Kidney epithelial cell (primary cell): ENCODE measurements at regions not wholly inside any gene's neighbourhood (a gene's known extent, or its start where the extent isn't known, plus 50 kb on each side); places are given as distances from the start of the nearest gene placed in this dataset.

Source experiments
- DNase-seq: peaks from one replicate; pipeline ENCODE4 v3.0.0-alpha.2; 2010; ENCODE audit warnings: low read depth
- H3K27me3 ChIP-seq: 2 replicates; pipeline ENCODE4 v1.6.0; 2011; ENCODE audit warnings: low read length; ENCODE audit not compliant: control insufficient read depth, insufficient read depth
- H3K36me3 ChIP-seq: 2 replicates; pipeline ENCODE4 v1.5.1; 2011; ENCODE audit warnings: low read length; ENCODE audit not compliant: control insufficient read depth, insufficient read depth
- H3K4me3 ChIP-seq: 2 replicates; pipeline ENCODE4 v1.5.1; 2011; ENCODE audit warnings: low read depth, mild to moderate bottlenecking, control low read depth, low read length
- TF ChIP-seq, protein P1 (sequence below): IDR thresholded peaks from 2 replicates; pipeline ENCODE4 v1.5.1; 2011; ENCODE audit warnings: mild to moderate bottlenecking, moderate library complexity, low read length, control low read depth, inconsistent platforms; ENCODE audit not compliant: insufficient read depth, poor library complexity, severe bottlenecking

DNA sequence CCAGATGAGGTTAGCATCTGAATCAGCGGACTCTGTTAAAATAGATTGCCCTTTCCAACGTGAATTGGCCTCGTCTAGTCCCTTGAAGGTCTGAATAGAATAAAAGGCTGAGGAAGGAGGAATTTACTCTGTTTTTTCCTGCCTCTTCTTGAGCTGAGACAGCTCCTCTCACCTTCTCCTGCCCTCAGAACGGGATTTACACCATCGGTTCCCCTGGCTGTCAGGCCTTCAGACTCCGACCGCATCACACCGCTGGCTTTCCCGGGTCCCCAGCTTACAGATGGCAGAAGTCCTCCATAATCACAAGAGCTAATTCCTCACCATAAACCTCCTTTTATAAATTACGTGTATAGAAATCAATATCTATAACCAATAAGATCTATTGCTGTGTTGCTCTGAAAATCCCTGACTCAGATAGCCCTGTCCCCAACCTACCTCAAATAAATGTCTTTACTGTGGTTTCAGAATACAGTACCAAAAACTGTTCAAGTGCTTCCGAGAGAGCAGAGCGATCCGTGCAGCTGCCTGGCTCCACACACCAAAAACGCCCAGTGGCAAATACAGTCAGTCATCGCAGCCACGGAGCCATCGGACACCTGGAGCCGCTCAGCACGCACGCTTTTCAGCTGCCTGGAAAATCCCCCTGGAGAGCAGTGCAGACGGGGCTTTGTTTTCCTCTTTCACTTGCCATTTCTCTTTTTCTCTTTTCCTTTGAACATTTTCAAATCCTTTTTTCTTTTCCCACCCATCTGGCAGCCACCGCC, 196.9 kb downstream of the NRP2 start:
- H3K36me3 ChIP-seq, result no peaks in the 10 kb centered on the region
- no peaks in the 10 kb centered on the region for H3K27me3 ChIP-seq
- DNase-seq, result no peak
- no peak overlapping the region for H3K4me3 ChIP-seq
- TF ChIP-seq, protein P1, sequence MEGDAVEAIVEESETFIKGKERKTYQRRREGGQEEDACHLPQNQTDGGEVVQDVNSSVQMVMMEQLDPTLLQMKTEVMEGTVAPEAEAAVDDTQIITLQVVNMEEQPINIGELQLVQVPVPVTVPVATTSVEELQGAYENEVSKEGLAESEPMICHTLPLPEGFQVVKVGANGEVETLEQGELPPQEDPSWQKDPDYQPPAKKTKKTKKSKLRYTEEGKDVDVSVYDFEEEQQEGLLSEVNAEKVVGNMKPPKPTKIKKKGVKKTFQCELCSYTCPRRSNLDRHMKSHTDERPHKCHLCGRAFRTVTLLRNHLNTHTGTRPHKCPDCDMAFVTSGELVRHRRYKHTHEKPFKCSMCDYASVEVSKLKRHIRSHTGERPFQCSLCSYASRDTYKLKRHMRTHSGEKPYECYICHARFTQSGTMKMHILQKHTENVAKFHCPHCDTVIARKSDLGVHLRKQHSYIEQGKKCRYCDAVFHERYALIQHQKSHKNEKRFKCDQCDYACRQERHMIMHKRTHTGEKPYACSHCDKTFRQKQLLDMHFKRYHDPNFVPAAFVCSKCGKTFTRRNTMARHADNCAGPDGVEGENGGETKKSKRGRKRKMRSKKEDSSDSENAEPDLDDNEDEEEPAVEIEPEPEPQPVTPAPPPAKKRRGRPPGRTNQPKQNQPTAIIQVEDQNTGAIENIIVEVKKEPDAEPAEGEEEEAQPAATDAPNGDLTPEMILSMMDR, result no peak

DNA sequence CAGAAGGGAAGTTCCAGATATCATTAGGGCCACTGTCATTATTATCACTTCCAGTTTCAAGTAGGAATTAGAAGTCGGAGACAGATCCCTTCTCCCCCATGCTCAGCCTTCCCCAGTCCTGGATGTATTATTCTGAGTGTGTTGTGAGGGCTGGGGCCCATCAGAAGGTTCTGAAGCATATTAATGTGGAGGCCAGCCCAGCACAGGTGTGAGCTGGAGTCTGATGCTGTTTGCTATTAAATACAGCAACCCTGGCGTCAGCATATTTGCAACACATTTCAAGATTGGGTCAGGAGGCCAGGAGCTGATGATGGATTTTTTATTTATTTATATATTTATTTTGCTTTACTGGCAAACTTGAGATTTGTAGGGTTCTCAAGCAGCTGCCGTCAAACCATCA, 195.2 kb downstream of the NRP2 start:
- no peak for DNase-seq
- Histone ChIP-seq H3K36me3 (no peaks in the 10 kb centered on the region), H3K4me3 (no peak overlapping the region), H3K27me3 (no peaks in the 10 kb centered on the region)
- TF ChIP-seq, protein P1, result no peak

DNA sequence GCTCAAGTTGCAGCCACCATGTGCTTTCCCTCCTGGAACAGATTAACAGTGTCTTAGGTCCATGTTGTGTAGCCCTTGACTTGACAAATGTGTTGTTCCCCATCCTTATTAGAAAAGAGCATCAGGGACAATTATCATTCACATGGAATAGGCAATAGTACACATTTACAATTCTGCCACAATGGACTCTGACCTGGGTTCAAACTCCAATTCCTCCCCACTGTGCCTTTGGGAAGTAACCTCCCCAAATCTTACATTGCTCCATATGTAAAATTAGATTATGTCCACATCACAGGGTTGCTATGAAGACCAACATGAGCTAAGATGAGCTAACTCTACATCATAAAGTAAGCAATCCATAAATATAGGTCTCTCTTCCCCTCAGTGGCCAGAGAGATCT, 193.8 kb downstream of the NRP2 start:
- Histone ChIP-seq H3K36me3 (no peaks in the 10 kb centered on the region), H3K27me3 (no peaks in the 10 kb centered on the region), H3K4me3 (no peak overlapping the region)
- DNase-seq, result no peak
- TF ChIP-seq, protein P1, result no peak

DNA sequence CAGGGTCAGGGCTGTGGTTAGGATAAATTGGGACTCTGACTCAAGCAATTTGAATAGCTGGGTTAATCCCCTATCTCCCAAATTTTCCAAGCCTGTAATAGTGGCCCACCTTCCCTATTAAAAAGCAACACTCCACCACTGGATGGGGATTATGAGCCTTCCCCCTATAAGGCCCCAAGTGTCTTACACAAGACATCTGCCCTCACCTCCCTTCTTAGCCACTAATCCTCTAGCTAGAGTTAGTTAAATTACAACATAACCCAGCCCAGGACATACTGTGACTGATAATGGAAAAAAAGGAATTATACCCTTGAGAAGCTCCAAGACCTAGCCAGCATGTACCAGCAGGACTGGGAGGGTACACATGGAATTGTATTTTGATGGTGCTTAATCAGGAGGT, 190.4 kb downstream of the NRP2 start:
- Histone ChIP-seq H3K4me3 (no peak overlapping the region), H3K36me3 (no peaks in the 10 kb centered on the region), H3K27me3 (no peaks in the 10 kb centered on the region)
- TF ChIP-seq, protein P1, result no peak
- DNase-seq, result no peak

DNA sequence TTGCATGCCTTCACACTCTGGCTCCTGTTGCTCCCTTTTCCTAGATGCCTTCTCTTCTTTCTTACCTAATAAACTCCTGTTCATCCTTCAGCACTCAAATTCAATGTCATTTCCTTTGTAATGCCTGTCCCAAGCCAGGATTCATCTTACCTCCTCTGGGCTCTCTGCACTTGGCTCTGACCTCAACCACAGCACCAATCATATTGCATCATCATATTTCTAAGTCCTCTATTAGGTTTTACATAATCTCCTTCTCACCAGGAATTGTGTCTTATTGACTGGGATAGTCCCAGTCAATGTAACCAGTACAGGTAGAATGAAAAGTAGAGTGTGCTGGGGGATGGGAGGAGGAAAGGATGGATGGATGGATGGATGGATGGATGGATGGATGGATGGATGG, 187.1 kb downstream of the NRP2 start:
- TF ChIP-seq, protein P1, result no peak
- no peaks in the 10 kb centered on the region for H3K27me3 ChIP-seq

DNA sequence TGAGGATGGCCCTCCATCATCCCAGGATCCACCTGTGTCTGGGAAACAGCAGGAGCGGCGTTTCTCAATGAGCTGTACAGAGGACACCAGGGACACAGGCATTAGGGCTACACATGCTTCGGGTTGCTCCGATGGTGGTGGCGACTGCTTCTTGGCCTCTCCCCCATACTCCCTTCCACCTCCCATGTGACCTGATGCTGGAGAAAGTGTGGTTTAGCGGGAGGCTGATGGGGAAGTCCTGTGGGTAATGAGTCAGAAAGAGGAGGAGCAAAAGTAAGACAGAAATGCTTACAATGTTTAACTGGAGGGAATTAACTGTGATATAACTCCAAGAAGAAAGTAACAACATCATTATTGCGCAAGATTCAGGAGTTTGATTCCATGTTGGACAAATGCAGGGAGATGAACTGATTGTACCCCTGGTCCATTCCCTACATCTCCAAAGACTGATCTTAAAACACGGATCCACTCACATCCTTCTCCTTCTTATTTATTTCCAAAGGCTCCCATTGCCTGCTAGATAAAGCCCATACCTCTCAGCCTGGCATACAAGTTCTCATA, 186.6 kb downstream of the NRP2 start:
- Histone ChIP-seq H3K36me3 (no peaks in the 10 kb centered on the region), H3K4me3 (no peak overlapping the region), H3K27me3 (no peaks in the 10 kb centered on the region)
- TF ChIP-seq, protein P1, result no peak
- DNase-seq, result peak; percentile 79

More for the DNA sequence above, 187.1 kb downstream of the NRP2 start:
- Histone ChIP-seq H3K4me3 (no peak overlapping the region), H3K36me3 (no peaks in the 10 kb centered on the region)
- DNase-seq, result no peak
